ENCODE measurements at regions not wholly inside any gene's neighbourhood (a gene's known extent, or its start where the extent isn't known, plus 50 kb on each side); places are given as distances from the start of the nearest gene placed in this dataset.

DNA sequence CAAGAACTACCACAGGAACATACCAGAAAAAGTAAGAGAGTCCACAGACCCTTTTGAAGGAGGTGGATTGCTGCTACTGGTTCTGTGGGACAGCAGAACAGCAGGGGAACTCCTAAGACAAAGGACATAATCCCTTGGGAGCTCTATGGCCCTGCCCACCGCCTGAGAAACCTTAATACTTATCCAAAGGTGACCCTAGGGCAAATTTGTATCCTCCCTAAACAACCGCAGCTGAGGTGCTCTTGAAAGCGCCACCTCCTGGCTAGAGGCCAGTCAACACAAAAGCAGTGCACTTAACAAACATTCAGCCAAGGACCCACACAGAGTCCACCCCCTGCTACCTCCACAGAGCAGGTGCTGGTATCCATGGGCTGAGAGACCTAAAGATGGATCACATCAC is 136.8 kb downstream of the ADAM29 start:
- TF ChIP-seq, protein P1, sequence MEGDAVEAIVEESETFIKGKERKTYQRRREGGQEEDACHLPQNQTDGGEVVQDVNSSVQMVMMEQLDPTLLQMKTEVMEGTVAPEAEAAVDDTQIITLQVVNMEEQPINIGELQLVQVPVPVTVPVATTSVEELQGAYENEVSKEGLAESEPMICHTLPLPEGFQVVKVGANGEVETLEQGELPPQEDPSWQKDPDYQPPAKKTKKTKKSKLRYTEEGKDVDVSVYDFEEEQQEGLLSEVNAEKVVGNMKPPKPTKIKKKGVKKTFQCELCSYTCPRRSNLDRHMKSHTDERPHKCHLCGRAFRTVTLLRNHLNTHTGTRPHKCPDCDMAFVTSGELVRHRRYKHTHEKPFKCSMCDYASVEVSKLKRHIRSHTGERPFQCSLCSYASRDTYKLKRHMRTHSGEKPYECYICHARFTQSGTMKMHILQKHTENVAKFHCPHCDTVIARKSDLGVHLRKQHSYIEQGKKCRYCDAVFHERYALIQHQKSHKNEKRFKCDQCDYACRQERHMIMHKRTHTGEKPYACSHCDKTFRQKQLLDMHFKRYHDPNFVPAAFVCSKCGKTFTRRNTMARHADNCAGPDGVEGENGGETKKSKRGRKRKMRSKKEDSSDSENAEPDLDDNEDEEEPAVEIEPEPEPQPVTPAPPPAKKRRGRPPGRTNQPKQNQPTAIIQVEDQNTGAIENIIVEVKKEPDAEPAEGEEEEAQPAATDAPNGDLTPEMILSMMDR (IDR thresholded peaks at IDR 0.05; ENCODE audit: low read depth, low read length) = no peak
- no peak for DNase-seq (ENCODE audit: extremely low read depth, low read depth)

DNA sequence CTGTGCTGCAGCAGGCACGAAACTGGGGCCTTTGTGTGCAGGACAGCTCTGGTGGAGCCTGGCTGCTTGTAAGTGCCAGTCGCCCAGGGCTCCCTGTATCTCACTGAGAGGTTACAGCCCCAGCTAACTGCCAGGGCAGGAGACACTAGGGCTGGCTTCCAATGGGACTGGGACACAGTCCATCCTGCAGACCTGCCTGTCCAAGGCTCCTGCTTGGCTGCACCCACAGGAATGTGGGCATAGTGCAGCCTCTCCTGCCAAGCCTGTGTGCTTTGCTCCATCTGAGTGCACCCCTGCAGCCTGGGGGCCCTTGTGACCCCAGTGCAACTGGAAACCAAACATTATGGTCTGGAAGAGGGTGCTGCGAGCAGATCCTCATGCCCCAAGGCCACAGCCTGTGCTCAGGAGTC is 144.0 kb downstream of the ADAM29 start:
- no peak for DNase-seq (ENCODE audit: extremely low read depth, low read depth)
- TF ChIP-seq, protein P1 (IDR thresholded peaks at IDR 0.05; ENCODE audit: low read depth, low read length) = no peak

DNA sequence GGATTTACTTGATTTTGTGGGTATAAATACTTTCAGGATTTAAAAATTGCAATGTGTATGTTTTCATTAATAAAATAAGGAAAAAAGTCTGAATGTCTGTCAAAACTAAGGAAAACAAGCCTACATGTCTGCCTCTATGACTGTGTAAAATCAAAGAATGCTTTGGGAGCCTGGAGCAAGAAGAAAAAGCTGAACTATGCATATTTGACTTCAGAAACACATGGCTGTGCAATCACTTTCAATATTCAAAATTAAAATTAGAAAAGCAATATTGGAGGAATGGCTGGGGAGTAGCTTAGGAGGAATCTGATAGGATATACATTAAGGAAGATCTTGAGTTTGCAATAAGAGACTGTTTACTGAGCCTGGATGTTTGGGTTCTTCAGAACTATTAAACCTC is 147.1 kb downstream of the ADAM29 start:
- TF ChIP-seq, protein P1 (IDR thresholded peaks at IDR 0.05; ENCODE audit: low read depth, low read length) = no peak
- no peak for DNase-seq (ENCODE audit: extremely low read depth, low read depth)

DNA sequence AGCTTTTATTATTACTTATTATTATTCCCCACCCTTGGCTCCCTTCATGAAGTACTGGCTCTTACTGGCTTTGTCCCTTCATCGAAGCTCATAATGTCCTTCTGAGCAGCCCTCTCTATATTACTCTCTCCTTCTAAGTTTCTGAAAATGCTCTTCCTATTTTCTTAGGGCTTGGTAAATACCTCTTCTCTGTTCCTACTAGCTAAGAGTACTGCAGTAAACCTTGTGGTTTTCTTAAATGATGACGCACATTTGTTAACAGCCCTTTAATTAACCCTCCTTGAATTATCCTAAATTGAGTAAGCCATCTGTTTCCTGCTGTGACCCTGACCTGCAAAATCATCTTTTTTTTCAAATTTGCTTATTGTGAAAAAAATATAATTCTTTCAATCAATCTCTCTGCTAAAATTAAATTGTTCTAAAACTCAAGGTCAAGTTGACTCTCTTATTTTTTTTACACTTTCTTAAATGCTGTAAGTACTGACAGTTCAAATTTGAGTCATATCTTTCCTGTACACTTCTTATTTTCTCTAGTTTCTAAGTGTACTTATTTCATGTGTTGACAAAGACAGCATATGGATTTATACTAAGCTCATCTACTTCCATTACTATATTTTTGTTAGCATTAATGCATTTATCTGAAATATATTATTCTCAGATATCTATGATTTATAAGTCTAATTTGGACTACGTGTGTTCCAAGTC is 148.9 kb downstream of the ADAM29 start:
- DNase-seq (ENCODE audit: extremely low read depth, low read depth) = no peak
- TF ChIP-seq, protein P1 (IDR thresholded peaks at IDR 0.05; ENCODE audit: low read depth, low read length) = no peak

DNA sequence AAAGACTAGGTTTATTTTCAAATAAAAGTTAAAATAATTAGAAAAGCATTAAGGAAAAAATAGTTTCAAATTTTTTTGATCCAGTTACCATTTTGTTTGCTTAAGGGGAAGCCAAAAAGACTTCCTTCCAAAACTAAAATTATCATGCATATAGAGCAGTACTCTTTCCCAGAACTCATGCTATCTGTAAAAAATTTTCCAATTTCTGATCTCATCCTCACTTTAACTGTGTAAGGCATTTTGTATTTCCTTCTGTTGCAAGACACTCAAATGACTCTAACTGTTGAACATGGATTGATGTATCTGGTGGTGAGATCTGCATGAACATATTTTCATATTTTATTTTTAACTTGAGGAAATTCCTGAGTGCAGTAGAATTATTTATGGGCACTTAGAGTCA is 150.1 kb downstream of the ADAM29 start:
- DNase-seq (ENCODE audit: extremely low read depth, low read depth) = no peak
- TF ChIP-seq, protein P1 (IDR thresholded peaks at IDR 0.05; ENCODE audit: low read depth, low read length) = no peak

DNA sequence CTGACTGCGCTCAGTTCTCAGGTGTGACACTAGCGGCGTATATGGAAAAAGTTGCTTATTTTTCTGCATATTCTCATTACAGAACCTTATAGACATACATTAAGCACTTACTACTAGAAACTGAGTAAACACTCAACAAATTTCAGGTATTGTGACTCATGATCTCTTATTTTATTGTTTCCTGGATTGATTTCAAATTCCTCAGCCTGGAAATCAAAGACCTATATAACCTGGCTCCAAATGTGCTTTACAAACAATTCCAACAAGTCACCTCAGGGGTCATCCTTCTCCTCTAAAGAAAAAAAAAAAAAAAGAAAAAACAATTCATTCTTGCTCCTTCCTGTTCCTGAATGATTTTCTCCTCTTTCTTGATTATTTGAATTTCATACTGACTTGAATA is 152.3 kb downstream of the ADAM29 start:
- TF ChIP-seq, protein P1 (IDR thresholded peaks at IDR 0.05; ENCODE audit: low read depth, low read length) = no peak
- no peak for DNase-seq (ENCODE audit: extremely low read depth, low read depth)

DNA sequence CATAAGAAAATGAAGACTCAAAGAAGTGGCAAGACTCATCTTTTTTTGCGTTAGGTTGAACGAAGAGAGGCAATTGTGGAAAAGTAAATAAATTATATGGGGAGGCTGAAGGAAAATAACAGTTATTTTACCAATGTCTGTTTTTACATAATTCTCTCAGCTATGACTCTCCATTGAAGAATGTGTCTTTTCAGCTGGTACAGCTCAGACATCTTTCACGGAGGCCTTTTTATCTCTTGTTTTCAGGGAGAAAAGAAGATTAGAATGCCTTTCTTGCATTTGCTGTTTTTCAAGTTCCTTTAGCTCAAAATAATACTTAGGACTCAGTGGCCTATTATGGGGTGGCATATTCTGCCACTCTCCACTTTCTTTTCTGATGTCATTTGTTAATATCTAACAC is 153.0 kb downstream of the ADAM29 start:
- DNase-seq (ENCODE audit: extremely low read depth, low read depth) = no peak
- TF ChIP-seq, protein P1 (IDR thresholded peaks at IDR 0.05; ENCODE audit: low read depth, low read length) = no peak

All from AG09319 (cell line).